Osteoblast (primary cell): ENCODE measurements at regions not wholly inside any gene's neighbourhood (a gene's known extent, or its start where the extent isn't known, plus 50 kb on each side); places are given as distances from the start of the nearest gene placed in this dataset.
"Not testable (repeated sequence)": the region's sequence is repeated elsewhere in the genome, so short reads cannot be mapped to it uniquely, and the experiment has no call there.

Source experiments
- DNase-seq: peaks from one replicate; pipeline ENCODE4 v3.0.0; 2011; ENCODE audit warnings: low spot score, mixed read lengths; ENCODE audit not compliant: insufficient read length; ENCODE audit errors: missing footprints
- H2AFZ ChIP-seq: 2 replicates; pipeline ENCODE4 v1.6.0; 2011; ENCODE audit warnings: mild to moderate bottlenecking, low read length
- H3K27ac ChIP-seq: 2 replicates; pipeline ENCODE4 v1.5.1; 2011; ENCODE audit warnings: mild to moderate bottlenecking, low read depth, low read length, moderate library complexity
- H3K27me3 ChIP-seq: 2 replicates; pipeline ENCODE4 v1.6.0; 2012; ENCODE audit warnings: mild to moderate bottlenecking, control low read depth, inconsistent platforms, low read length, moderate library complexity; ENCODE audit not compliant: insufficient read depth
- H3K36me3 ChIP-seq: 2 replicates; pipeline ENCODE4 v1.5.1; 2011; ENCODE audit warnings: mild to moderate bottlenecking, low read length, control low read depth, moderate library complexity; ENCODE audit not compliant: insufficient read depth
- H3K4me1 ChIP-seq: 2 replicates; pipeline ENCODE4 v1.5.1; 2011; ENCODE audit warnings: mild to moderate bottlenecking, low read length, control low read depth, moderate library complexity; ENCODE audit not compliant: insufficient read depth
- H3K4me2 ChIP-seq: 2 replicates; pipeline ENCODE4 v1.6.0; 2011; ENCODE audit warnings: mild to moderate bottlenecking, low read length; ENCODE audit not compliant: insufficient read depth
- H3K4me3 ChIP-seq: fragments of 200-600 bp; sonication (generic); 3 replicates; pipeline ENCODE4 v1.5.1; 2012; ENCODE audit warnings: mild to moderate bottlenecking, low read length, inconsistent platforms; ENCODE audit not compliant: insufficient read depth
- H3K79me2 ChIP-seq: 2 replicates; pipeline ENCODE4 v1.6.0; 2012; ENCODE audit warnings: mild to moderate bottlenecking, low read length, control low read depth, inconsistent platforms; ENCODE audit not compliant: insufficient read depth
- H3K9me3 ChIP-seq: 2 replicates; pipeline ENCODE4 v1.5.1; 2011; ENCODE audit warnings: low read depth, low read length, control low read depth
- H4K20me1 ChIP-seq: 2 replicates; pipeline ENCODE4 v1.6.0; 2012; ENCODE audit warnings: mild to moderate bottlenecking, low read length, control low read depth; ENCODE audit not compliant: insufficient read depth
- CTCF ChIP-seq: IDR thresholded peaks from 2 replicates; pipeline ENCODE4 v1.5.1; 2011; ENCODE audit warnings: mild to moderate bottlenecking, low read depth, low read length, moderate library complexity; ENCODE audit errors: extremely low read depth

DNA sequence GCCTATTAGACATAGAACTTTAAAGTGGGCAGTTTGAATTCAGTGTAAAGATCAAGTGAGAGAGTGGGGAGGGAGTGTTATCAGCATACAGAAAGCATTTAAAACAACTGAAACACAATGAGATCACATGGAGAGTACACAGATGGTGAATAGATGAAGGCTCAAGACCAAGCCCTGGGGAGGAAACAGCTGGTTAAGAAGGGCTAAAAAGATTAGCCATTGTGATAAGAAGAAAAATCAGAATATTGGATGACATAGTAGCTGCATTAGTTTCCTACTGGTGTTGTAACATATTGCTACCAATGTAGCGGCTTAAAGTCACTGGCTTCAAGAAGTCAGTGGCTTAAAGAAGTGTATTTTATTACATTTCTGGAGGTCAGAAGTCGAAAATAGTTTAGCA is 443.4 kb upstream of the RGS18 start:
- no peak for TF ChIP-seq CTCF
- Histone ChIP-seq H3K4me3 (no peak overlapping the region), H3K27me3 (no peaks in the 10 kb centered on the region), H3K79me2 (no peaks in the 10 kb centered on the region), H3K9me3 (no peaks in the 10 kb centered on the region), H3K4me2 (no peak overlapping the region), H3K27ac (no peak overlapping the region), H4K20me1 (no peaks in the 10 kb centered on the region), H3K4me1 (no peaks in the 10 kb centered on the region), H2AFZ (no peak overlapping the region), H3K36me3 (no peaks in the 10 kb centered on the region)
- DNase-seq: no peak

GRCh38 chr1:191729742-191730141 is 428.5 kb upstream of the RGS18 start:
- peaks cover 2% of the 10 kb centered on the region for H3K9me3 ChIP-seq
- H3K79me2 ChIP-seq: no peaks in the 10 kb centered on the region
- no peak for TF ChIP-seq CTCF
- H3K27ac ChIP-seq: no peak overlapping the region
- no peaks in the 10 kb centered on the region for H3K27me3 ChIP-seq
- no peaks in the 10 kb centered on the region for H3K4me1 ChIP-seq
- H4K20me1 ChIP-seq: no peaks in the 10 kb centered on the region
- no peak overlapping the region for H2AFZ ChIP-seq
- H3K4me3 ChIP-seq: no peak overlapping the region
- no peak for DNase-seq
- no peak overlapping the region for H3K4me2 ChIP-seq
- H3K36me3 ChIP-seq: no peaks in the 10 kb centered on the region

GRCh38 chr1:191731608-191732302 is 426.5 kb upstream of the RGS18 start:
- not testable (repeated sequence) for H3K36me3 ChIP-seq, H3K9me3 ChIP-seq, H3K27me3 ChIP-seq, H2AFZ ChIP-seq, H3K4me3 ChIP-seq, H3K4me1 ChIP-seq, H3K27ac ChIP-seq, DNase-seq, H3K79me2 ChIP-seq, H3K4me2 ChIP-seq, H4K20me1 ChIP-seq

- no peak overlapping the region for H3K4me3 ChIP-seq
- H4K20me1 ChIP-seq: no peaks in the 10 kb centered on the region
- no peaks in the 10 kb centered on the region for H3K27me3 ChIP-seq
- DNase-seq: no peak
- no peak overlapping the region for H2AFZ ChIP-seq
- no peaks in the 10 kb centered on the region for H3K79me2 ChIP-seq
- no peaks in the 10 kb centered on the region for H3K4me1 ChIP-seq
- no peak overlapping the region for H3K27ac ChIP-seq
- H3K9me3 ChIP-seq: no peaks in the 10 kb centered on the region
- H3K36me3 ChIP-seq: no peaks in the 10 kb centered on the region
- H3K4me2 ChIP-seq: no peak overlapping the region
- no peak for TF ChIP-seq CTCF
Measured at GRCh38 chr1:191734321-191734720, 423.9 kb upstream of the RGS18 start.
